ENCODE measurements at regions not wholly inside any gene's neighbourhood (a gene's known extent, or its start where the extent isn't known, plus 50 kb on each side); places are given as distances from the start of the nearest gene placed in this dataset.
"Not testable (repeated sequence)": the region's sequence is repeated elsewhere in the genome, so short reads cannot be mapped to it uniquely, and the experiment has no call there.

GRCh38 chr18:39313992-39314391 is 1748.4 kb upstream of the CELF4 start:
- no peaks in the 10 kb centered on the region for H3K36me3 ChIP-seq (ENCODE audit: insufficient read depth, low read length)
- no peak overlapping the region for H3K4me2 ChIP-seq (ENCODE audit: low read length)
- intact Hi-C loops (cut with micrococcal nuclease; ENCODE audit: unreplicated experiment) = no loop called here
- ChIA-PET POLR2A (no interaction called here), CTCF (ENCODE audit: unreplicated experiment) (no interaction called here)
- H3K4me1 ChIP-seq (ENCODE audit: insufficient read depth, low read length, poor library complexity, severe bottlenecking) = no peaks in the 10 kb centered on the region
- no peak overlapping the region for H3K27ac ChIP-seq (ENCODE audit: low read depth, low read length, poor library complexity, severe bottlenecking)
- H3K9me2 ChIP-seq (ENCODE audit: insufficient read depth, low read length) = no peaks in the 10 kb centered on the region
- H3K9me3 ChIP-seq (ENCODE audit: low read length) = no peaks in the 10 kb centered on the region
- no peaks in the 10 kb centered on the region for H3K79me2 ChIP-seq (ENCODE audit: insufficient read depth, low read depth, low read length)
- no peak overlapping the region for H2AFZ ChIP-seq (ENCODE audit: low read length)
- no peak overlapping the region for H3K4me3 ChIP-seq (ENCODE audit: low read depth, low read length, poor library complexity, severe bottlenecking)
- no peaks in the 10 kb centered on the region for H4K20me1 ChIP-seq (ENCODE audit: insufficient read depth, low read length)
- TF ChIP-seq, protein P1, sequence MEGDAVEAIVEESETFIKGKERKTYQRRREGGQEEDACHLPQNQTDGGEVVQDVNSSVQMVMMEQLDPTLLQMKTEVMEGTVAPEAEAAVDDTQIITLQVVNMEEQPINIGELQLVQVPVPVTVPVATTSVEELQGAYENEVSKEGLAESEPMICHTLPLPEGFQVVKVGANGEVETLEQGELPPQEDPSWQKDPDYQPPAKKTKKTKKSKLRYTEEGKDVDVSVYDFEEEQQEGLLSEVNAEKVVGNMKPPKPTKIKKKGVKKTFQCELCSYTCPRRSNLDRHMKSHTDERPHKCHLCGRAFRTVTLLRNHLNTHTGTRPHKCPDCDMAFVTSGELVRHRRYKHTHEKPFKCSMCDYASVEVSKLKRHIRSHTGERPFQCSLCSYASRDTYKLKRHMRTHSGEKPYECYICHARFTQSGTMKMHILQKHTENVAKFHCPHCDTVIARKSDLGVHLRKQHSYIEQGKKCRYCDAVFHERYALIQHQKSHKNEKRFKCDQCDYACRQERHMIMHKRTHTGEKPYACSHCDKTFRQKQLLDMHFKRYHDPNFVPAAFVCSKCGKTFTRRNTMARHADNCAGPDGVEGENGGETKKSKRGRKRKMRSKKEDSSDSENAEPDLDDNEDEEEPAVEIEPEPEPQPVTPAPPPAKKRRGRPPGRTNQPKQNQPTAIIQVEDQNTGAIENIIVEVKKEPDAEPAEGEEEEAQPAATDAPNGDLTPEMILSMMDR (conservative IDR thresholded peaks at IDR 0.05; ENCODE audit: low read length) = no peak
- TF ChIP-seq EZH2phosphoT487 (IDR thresholded peaks at IDR 0.05; ENCODE audit: borderline replicate concordance, low read depth, low read length) = no peak
- no TSS peak for BruUV-seq (replicated peaks)
- no peak for DNase-seq (ENCODE audit: low spot score)

GRCh38 chr18:39311111-39311712 is 1745.6 kb upstream of the CELF4 start:
- ChIA-PET CTCF (ENCODE audit: unreplicated experiment) (no interaction called here), POLR2A (no interaction called here)
- TF ChIP-seq, protein P1 (conservative IDR thresholded peaks at IDR 0.05; ENCODE audit: low read length) = no peak
- TF ChIP-seq EZH2phosphoT487 (IDR thresholded peaks at IDR 0.05; ENCODE audit: borderline replicate concordance, low read depth, low read length) = no peak

DNA sequence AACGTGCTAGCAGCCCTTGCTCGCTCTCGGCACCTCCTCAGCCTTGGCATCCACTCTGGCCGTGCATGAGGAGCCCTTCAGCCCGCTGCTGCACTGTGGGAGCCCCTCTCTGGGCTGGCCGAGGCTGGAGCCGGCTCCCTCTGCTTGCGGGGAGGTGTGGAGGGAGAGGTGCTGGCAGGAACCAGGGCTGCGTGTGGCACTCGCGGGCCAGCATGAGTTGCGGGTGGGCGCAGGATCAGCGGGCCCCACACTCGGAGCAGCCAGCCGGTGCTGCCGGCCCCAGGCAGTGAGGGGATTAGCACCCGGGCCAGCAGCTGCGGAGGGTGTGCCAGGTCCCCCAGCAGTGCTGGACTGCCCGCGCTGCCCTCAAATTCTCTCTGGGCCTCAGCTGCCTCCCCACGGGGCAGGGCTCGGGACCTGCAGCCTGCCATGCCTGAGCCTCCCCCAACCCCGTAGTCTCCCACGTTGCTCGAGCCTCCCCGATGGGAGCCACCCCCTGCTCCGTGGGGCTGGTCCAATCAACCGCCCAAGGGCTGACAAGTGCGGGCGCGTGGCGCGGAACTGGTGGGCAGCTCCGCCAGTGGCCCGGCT is 1743.4 kb upstream of the CELF4 start:
- H3K27ac ChIP-seq (ENCODE audit: low read depth, low read length, poor library complexity, severe bottlenecking); H3K36me3 ChIP-seq (ENCODE audit: insufficient read depth, low read length); H3K4me2 ChIP-seq (ENCODE audit: low read length); H3K79me2 ChIP-seq (ENCODE audit: insufficient read depth, low read depth, low read length); POLR2A ChIA-PET; BruUV-seq (replicated peaks); H2AFZ ChIP-seq (ENCODE audit: low read length); intact Hi-C loops (cut with micrococcal nuclease; ENCODE audit: unreplicated experiment); DNase-seq (ENCODE audit: low spot score); H3K4me3 ChIP-seq (ENCODE audit: low read depth, low read length, poor library complexity, severe bottlenecking); H3K4me1 ChIP-seq (ENCODE audit: insufficient read depth, low read length, poor library complexity, severe bottlenecking); H3K9me2 ChIP-seq (ENCODE audit: insufficient read depth, low read length); CTCF ChIA-PET (ENCODE audit: unreplicated experiment); H3K9me3 ChIP-seq (ENCODE audit: low read length); H4K20me1 ChIP-seq (ENCODE audit: insufficient read depth, low read length): not testable (repeated sequence)

More at GRCh38 chr18:39311111-39311712, 1745.6 kb upstream of the CELF4 start:
- Histone ChIP-seq H3K4me1 (ENCODE audit: insufficient read depth, low read length, poor library complexity, severe bottlenecking) (no peaks in the 10 kb centered on the region), H3K4me2 (ENCODE audit: low read length) (no peak overlapping the region), H4K20me1 (ENCODE audit: insufficient read depth, low read length) (no peaks in the 10 kb centered on the region), H3K9me3 (ENCODE audit: low read length) (no peaks in the 10 kb centered on the region), H3K27ac (ENCODE audit: low read depth, low read length, poor library complexity, severe bottlenecking) (no peak overlapping the region), H3K4me3 (ENCODE audit: low read depth, low read length, poor library complexity, severe bottlenecking) (no peak overlapping the region), H2AFZ (ENCODE audit: low read length) (no peak overlapping the region), H3K36me3 (ENCODE audit: insufficient read depth, low read length) (no peaks in the 10 kb centered on the region), H3K9me2 (ENCODE audit: insufficient read depth, low read length) (no peaks in the 10 kb centered on the region), H3K79me2 (ENCODE audit: insufficient read depth, low read depth, low read length) (no peaks in the 10 kb centered on the region)
- no peak for DNase-seq (ENCODE audit: low spot score)
- intact Hi-C loops (cut with micrococcal nuclease; ENCODE audit: unreplicated experiment) = no loop called here
- BruUV-seq (replicated peaks) = no TSS peak
